IPS DF 19.7 (cell line): ENCODE measurements at regions not wholly inside any gene's neighbourhood (a gene's known extent, or its start where the extent isn't known, plus 50 kb on each side); places are given as distances from the start of the nearest gene placed in this dataset.

Source experiments
- DNase-seq: peaks from one replicate; pipeline ENCODE4 v3.0.0-alpha.2; 2013; ENCODE audit warnings: low read depth, low spot score

DNA sequence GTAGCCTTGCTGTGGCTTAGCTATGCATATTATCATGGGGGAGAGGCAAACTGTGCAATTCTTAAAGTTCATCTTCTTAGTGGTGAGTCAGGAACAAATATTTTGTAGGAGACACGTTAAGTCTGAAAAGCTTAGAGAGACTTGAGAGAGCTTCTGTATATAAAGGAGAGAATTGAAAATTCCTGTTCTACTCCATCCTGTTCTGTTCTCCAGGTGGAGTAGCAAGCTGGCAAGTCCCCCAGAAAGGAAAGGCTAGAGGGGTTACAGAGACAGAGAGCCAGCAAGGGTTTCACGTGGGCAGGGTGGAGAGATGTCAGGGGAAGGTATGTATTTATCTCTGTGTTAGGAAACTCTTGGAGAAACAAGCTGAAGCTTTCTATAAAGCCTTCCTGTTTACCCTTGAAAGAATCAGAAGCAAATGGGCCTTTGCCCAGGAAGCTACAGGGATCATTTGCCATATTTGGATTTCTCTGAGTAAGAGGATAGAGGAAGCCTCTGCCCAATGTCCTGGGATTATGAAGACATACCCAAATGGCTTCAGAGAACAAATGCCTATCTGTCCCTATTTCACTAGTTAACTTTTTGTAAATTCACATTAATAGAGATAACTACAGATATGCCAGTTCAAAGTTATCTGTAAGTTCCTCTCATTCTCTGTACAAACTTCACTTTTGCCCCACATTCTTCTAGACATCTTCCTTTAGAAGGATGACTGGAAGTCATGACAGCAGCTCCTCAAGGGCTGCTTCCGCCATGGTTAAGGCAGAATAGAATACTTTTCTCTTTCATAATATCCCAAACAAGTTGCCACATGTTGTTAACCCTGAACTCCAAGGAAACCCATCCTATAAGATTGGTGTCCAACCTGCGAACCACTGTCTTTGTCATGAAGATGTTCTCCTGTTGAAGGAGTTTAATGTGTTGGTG lies 126.7 kb upstream of the NEDD9 start:
- DNase-seq = no peak

DNA sequence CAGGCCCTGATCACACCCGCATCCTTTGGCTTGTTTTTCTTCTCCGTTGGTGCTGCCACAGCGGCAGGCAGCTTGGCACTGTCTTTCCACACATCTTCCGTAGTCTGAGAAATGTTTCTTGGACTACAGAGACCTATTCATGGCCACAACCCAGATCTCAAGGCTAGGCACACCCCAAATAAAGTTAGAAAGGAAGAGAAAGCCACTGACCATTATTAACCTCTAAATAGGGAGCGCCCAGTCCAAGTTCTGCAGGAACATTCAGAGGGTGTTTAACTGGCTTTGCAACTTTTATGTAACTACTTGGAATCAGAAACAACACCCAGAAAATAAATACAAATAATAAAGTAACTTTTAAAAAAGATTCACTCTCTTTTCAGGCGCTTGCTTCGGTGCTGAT lies 124.8 kb upstream of the NEDD9 start:
- DNase-seq = no peak

DNA sequence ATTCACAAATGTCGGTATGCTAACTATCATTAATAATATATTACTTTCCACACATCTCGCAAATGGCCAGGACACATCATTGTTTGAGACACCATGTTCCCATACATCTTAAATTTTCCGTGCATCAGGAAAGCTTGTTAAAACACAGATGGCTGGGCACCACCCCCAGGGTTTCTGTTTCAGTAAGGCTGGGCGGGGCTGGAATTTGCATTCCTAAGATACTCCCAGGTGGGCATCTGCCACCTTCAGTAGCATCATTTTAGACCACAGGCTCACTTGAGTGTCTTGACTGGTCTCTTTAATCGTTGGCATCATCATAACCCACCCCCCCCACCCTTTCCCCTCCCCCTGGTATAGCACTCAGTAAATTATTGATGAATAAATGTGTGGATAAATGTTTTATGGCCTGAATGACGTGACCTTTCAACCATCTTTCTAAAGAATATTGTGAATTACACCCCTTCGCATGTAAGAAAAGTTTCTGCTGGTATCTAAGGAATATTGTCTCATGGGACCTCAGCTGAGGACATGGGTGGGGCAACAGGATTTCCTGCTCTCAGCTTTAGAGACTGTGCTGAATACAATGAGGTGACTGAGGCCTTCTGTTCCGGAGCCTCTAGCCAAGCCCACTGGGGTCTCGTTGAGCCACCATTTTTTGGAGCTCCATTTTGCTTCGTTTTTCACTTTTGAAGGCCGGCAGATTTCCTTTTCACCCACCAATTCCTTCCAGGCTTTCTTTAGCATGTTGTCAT lies 124.1 kb upstream of the NEDD9 start:
- DNase-seq = no peak

DNA sequence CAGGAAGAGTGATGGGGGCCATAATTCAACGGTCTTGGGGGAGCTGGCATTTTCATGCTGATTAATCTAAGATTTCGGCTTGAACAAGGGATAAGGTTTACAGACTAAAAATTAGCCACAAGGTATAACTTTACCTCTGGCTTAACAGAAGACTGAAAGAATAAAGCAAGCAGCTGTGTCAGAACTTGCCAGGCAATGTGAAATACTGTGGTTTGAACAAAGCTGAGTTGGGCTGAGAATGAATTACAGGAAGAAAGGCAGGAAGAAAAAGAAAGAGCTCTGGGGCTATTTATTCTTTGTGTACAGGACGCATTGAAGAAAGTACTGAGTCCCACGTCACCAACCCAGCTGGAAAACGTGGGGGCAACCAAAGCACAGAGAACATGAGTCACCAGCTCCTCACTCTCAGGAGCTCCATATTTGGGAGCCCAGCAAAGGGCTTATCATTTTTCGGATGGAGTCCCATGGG lies 121.5 kb upstream of the NEDD9 start:
- DNase-seq = no peak

DNA sequence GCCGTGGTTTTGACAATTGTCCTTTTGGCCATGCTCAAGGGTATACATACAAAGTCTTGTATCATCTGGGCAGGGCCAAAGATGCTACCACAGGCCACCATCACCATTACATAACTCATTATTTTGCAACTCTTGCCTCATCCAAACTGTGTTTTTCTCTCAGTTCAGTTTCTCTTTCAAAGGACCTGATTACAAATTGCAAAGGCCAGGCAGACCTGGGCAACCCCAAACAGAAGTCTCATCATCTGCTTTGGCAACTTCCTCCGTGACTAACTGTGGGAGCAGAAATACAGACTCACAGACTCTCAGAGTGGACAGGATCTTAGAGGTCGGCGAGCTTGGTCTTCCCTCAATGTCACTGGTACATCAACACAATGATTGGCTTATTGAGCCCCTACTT lies 117.8 kb upstream of the NEDD9 start:
- DNase-seq = no peak

DNA sequence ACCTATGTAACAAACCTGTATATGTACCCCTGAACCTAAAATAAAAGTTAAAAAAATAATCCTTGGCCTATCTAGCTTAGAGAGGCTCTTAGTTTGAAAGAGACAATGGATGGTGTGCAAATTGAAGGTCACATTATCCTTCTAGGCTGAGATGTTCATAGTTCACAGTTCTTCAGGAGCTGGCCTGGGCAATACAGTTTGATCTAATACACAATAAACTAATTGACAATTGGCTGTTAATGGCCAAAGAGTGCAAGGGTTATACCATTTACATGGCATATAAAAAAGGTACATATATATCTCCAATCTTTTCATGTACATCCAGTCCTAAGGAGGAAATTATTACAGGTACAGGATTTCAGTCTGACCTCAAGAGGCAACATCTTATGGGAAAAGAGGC lies 117.4 kb upstream of the NEDD9 start:
- DNase-seq = no peak

DNA sequence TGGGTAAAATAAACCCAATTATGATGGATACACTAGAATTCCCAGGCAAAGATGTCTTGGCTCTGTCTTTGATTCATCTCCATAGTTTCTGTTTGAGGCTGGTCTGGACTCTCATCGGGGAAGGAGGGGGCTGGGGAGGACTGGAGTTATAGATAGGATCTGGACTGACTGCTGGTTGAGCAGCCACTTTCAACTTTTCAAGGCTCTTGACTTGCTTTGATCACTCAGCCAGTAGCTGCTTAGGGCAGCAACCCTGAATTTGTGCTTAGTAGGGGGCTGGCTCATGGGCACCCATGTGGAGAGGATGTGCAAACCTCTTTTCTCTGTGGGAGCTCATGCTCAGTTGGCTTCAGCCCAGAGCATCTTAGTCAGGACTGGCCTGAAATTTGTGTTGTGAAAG lies 114.0 kb upstream of the NEDD9 start:
- no peak for DNase-seq

DNA sequence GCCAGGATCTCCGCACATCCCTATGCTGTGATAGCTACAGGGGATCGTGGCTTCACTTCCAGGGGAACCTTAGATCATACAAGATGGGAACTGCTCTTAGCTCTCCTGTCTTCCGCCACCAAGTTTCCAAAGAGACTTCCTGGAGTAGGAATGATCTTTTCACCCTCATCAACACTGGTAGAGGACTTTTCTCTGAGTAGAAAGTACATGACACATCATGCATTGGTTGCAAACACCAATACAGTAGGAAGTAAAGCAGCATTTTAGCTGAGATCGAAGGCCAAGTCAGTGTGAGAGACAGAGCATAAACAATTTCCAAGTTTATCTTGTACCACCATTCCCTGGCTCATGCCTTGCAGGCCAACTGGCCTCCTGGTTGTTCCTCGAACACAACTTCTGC lies 113.1 kb upstream of the NEDD9 start:
- no peak for DNase-seq

DNA sequence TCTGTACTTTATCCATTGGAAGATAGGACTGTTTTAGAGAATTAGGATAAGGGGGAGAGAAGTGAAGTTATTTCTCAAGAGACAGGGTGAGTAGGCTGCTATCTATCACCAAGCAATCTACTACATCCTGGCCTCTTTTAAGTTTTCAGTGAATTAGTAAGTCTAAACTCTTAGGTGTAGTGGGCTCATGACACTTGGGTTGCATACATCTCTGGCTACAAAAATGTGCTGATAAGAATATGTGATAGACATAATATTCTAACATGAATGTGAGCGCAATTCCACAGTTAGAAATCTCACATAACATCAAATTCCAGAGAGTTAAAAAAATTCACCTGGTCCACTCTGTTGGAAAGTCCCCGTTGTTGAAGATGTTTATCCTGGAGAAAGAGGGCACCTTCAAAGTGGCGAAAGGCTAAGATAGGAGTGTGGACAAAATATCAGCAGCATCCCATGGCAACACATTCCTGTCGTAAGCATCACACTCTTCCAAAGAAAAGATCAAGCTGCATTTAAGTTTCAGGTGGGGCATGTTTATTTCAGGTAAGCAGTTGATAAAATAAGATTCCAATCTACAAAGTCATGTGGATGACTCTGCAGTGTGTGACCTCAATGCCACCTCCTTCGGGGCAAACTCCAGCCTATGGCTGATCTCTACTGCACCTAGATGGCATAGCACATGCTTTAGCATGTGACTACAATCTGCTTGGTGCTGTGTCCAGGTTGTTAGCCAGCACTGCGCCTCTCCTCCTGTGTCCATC lies 111.7 kb upstream of the NEDD9 start:
- DNase-seq = no peak

DNA sequence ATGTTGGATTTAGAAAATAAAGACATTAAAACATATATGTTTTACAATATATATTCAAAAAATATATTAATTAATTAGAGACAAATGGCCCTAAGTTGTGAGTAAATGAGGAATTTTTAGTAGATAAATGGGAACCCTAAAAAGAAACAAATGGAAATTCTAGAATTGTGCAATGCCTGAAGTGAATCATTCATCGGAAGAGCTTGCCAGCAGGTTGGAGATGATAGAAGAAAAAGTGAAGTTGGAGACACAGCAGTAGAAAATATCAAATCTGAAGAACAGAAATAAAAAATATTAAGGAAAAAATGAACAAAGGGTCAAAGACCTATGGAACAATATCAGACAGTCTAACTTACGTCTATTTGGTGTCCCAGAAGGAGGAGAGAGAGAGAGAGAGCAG lies 109.4 kb upstream of the NEDD9 start:
- no peak for DNase-seq

DNA sequence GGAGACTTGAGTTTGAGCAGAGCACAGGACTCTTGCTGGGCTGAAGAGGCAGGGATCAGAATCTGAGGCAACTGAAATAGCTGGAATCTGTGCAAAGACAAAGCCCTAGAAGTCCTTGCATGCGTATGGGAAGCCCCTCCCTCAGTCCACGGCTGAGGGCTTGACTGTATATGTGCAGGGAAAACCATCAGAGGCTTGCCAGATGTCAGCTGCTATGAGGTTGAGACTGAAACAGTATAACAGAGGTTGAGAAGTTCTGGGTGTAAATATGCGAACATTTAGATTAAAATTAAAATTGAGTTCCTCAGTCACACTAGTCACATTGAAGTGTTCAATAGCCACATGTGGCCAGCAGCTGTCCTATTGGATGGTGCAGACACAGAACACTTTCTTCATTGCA lies 108.8 kb upstream of the NEDD9 start:
- no peak for DNase-seq

DNA sequence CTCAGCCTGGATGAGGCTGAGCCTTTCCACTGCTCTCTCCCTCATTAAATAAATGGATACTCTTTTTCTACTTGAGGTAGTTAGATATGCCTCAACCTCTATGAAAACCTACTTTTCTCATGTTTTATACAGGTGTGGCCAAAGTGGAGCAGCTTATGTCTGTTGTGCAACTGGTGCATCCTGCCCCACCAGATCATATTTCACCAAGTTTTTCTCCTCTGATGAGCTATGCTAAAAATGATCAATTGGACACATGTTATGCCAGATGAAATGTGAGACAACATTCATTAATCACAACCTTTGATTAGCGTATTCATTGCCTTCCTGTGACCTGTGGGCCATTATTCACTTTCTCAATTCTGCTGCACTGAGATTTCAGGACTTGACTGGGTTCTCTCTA lies 106.9 kb upstream of the NEDD9 start:
- no peak for DNase-seq

DNA sequence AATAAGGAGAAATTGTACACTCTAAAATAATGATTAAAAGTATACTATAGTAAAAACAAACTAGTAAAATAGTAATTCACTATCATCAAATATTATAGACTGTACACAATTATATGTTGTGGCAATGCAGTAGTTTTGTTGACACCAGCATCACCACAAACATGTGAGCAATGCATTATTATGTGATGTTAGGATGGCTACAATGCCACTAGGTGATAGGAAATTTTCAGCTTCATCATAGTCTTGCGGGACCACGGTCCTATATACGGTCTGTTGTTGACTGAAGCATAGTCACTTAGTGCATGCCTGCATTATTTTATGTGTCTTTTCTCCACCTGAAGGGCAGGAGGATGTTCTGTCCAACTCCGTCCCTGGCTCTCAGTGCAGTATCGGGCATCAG lies 104.8 kb upstream of the NEDD9 start:
- no peak for DNase-seq

DNA sequence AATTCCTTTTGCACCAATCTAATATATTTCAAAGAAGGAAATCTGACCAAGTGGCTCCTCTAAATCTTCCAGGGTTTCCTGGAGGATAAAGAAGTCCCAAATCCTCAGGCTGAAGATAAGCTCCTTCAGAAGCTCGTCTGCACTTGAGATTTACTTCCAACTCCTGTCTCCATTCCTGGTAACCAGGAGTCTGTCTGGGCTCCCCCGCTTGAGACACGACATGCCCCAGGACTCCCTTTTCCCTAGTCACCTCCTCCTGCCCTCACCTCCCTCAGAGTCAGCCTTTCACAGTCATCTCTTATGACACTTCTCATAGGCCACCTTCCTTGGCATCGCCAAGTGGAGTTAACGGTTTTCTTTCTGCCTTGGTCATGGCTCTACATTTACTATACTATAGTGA lies 103.4 kb upstream of the NEDD9 start:
- no peak for DNase-seq

DNA sequence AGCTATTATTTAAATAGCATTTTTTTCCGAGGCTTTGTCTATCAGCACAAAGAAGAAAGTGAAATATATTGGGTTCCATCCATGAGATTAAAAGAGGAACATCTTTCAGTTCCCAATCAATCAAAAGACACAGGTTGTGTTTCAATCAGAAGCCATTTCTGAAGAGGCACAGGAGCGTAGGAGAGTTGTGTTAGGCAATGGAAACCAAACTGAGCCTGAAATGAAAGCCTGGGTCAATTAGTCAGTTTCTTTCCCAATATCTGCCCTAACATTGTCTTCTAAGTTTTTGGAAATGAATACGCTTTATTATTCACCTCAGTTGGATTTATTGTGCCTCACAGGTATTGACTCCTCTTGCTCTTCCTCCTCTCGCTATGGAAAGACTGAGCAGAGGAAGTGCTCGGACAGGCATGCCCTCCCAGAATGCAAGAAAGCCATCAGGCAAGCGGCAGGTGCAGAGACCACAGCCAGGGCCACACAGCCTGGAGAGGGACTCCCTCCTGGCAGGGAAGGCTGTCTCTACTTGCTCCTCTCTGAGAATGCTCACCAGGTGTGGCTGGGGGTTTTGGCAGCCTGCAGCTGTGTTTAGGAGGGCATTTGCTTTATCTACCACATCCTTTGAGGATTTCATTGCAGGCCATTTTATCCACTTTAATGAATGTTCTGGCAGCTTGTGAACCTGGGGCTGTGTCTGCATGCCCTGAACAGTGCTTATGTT lies 100.8 kb upstream of the NEDD9 start:
- DNase-seq = no peak

DNA sequence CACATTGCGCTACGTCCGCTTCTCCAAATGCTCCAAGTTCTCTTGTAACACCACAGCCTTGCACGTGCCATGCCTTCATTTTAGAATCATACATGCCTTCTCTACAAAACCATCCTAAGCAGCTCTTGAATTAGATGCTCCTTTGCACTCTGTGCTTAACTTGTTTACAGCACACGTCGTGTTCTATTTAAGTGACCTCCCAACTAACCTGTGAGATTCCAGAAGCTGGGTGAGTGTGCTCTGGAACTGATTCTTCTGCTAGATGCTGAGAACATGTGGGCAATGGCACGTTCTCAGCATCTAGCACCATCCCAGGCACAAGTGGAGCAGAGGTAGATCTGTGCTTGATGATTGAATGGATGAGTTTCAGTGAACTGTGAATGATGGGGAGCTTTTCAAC lies 100.0 kb upstream of the NEDD9 start:
- no peak for DNase-seq

DNA sequence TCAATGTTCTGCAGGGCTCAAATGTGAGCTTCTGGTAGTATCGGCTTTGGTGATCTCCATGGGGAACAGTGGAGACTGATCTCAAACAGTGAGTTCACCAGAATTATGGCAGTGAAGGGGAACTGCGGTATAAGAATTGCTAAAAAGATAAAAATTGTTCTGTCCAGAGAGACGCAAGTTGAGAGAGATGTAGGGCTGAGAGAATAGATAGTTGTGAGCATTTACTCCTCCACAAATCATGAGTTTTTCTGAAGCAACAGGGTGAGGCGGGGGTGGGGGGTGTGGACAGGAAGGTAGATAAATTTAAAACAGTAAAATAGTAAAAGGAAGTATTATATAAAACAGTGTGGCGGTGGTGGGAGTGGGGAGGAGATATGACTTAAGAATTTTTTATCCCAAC lies 98.6 kb upstream of the NEDD9 start:
- no peak for DNase-seq

DNA sequence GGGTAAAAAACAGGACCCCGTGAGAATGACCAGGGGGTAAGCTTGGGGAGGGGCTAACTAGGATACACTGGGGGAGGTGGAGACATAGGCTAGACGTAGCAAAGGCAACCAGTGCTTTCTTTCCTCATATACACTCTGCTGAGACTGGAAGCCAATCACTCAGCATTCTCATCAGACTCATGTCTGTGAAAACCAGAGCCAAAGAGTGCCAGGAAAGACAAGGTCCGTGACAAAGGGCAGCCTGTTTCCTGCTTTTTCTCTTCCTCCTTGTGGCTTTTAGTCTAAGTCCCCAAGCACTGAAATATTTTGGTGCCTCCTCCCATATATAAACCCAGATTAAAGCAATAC lies 97.9 kb upstream of the NEDD9 start:
- no peak for DNase-seq

DNA sequence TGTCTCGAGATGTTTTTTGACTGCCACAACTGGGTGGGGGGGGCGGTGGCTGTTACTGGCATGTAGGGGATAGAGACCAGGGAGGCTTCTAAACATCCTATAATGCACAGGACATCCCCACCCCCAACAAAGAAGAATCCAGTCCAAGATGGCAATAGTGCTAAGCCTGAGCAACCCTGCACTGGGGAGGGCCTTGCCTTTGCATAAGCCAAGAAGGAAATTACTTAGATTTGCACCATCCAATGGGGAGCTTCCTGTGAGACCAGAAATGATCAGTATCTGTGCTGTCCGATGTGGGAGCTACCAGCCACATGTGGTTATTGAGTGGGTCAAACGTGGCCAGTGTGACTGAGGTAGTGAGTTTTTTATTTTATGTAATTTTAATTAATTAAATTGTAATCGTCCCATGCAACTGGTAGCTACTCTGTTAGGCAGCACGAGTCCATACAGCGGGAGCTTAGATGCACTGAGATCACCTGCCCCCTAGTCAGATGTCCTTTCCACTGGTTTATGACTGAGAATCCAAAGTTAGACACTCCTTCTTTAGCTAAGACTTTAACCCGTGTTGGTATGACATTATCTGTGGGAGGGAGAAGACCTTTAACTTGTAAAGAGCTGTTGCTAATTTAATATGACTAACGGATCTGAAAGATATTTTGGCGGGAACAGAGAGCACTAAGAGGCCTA lies 97.4 kb upstream of the NEDD9 start:
- DNase-seq = no peak

DNA sequence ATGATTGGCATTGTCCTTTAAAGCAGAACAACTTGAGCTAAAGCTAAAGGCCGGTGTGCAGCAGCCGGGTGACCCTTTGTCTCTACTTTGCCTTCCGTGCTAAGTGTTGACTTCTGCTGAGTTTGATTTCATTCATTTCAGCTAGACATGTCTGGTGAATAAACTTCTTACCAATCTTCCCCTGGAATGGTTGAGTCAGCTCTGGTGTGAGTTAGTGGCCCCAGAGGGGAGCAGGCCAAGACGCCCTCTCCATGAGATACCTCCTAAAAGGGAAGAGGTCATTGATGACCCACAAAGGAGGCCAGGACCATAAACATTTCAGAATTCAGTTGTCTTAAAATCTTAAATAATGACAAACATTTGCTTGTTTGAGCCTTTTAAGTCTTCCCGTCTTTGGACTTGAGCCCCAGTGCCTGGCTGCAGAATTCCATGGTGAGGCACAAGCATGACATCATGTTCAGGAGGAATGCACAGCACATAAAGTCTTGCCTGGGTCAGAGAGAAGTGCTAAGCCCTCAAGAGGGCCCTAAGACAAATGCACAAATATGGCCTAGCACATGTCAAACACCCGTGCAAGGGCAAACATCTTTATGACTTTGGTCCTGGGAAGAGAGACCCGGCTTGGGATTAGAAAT lies 96.3 kb upstream of the NEDD9 start:
- DNase-seq = no peak

DNA sequence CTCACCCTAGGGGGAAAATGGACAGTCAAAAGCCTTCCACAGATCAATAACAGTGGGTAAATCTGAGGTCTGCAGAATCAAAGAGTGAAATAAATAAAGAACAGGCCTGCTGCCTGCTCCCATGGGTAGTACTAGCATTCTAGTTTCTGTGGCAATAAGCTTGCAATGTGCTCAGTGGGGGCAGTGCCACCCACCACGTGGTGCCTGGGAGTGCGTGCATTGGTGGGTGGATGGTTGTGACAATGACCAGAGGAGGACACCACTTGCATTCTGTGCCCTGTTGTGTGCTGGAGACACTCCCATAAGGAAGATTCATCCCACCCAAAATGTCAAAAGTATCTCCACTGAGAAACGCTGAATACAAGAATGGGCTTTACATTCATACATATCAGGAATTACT lies 95.5 kb upstream of the NEDD9 start:
- DNase-seq = no peak
